GM19395 (cell line): ENCODE measurements at regions not wholly inside any gene's neighbourhood (a gene's known extent, or its start where the extent isn't known, plus 50 kb on each side); places are given as distances from the start of the nearest gene placed in this dataset.
"Not testable (repeated sequence)": the region's sequence is repeated elsewhere in the genome, so short reads cannot be mapped to it uniquely, and the experiment has no call there.

ENCODE experiments used
- ATAC-seq: cut with Tn5 transposase; IDR thresholded peaks from one replicate; pipeline ENCODE4 v1.9.1; 2021; ENCODE audit warnings: mild to moderate bottlenecking, moderate library complexity; ENCODE audit not compliant: unreplicated experiment

- no peak for ATAC-seq
Observed at GRCh38 chr3:62926494-62926893, 51.3 kb upstream of the CADPS start.

- ATAC-seq = no peak
Observed at GRCh38 chr3:62928256-62928655, 53.0 kb upstream of the CADPS start.

- ATAC-seq = no peak
Observed at GRCh38 chr3:62929771-62930170, 54.6 kb upstream of the CADPS start.

DNA sequence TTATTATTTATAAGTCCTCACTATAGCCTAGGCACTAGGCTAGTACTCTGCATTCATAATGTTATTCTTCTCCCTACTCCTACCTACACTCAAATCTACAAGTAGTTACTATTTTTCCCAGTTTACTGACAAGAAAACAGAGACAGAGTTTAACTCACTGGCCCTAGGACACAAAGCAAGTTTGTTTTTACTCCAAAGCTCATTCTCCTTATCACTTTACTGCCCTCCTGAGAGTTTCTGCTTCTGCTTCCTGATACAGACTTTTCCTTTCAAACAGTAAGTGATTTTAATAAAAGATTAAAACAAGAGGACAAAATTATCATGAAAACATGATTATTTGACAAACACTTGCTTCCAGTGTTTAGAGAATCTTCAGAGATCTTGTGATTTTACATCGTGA, 60.6 kb upstream of the CADPS start:
- no peak for ATAC-seq

GRCh38 chr3:62936626-62937254, 61.5 kb upstream of the CADPS start:
- ATAC-seq = no peak

GRCh38 chr3:62938583-62938982, 63.4 kb upstream of the CADPS start:
- ATAC-seq = no peak

DNA sequence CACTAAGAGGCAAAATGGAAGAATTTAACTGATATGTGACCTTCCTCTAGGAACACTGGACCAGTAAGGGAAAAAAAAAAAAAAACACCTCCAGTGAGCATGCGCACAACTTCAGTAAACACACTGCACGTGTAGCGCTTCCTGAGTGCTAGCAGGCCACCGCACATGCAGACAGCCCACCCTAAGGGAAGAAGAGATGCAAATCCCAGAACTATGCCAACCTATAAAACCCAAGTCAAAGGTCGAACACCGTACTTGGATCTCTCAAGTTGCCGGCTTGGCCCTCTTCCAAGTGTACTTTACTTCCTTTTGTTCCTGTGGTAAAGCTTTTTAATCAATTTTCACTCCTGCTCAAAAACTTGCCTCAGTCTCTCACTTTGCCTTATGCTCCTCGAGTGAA, 64.5 kb upstream of the CADPS start:
- ATAC-seq = no peak

DNA sequence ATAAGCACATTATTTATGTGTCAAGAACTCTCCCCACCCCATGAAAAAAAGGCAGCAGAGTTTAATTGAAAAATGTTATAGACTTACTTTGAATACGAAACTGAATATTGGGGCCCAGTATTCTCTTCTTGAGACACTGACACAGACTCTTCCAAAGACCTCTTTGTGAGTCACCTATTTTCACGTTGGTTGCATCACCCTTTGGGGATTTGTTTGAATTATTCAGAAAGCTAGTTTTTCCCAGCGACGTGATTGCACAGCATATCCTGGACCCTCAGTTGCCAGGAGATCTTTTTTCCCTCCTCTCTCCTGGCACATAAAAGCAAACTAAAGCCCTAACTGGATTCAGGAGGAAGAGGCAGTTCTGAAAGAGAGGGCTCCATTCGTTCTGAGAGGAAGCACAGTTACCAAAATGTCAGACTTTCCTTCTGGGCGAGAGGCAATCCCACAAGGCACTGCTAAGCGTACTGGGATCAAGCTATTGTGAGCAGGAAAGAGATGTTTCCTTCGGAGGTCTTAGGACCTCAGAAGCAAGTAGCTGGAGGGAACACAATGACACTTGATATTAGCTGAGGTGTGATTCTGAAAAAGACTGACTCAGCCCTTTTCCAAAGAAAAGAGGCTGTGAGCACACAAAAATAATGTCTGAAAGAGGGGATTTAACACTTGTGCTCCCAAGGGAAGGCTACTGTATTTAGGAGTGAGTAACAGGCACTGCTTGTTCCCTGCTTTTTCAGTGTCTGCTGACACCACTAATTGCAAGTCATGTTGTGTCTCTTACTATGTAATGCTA, 65.8 kb upstream of the CADPS start:
- ATAC-seq = no peak

- ATAC-seq = no peak
Observed at GRCh38 chr3:62942227-62942626, 67.0 kb upstream of the CADPS start.

DNA sequence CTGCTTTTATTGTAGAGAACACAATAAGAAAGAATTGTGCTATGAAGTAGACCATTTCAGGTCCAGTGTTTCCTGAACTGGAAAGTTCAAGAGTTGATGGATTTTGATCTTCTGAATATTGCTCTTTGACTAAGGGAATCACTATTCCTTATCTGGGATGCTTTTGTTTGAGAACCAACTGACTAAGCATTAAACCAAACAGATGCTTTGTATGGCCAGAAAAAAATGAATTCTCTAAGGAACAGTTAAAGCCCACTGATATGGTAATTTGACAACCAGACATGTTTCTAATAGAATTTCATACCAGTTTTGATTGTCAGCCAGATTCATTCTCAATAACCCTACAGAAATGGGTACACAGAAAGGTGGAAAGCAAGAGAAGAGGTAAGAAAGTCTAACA, 67.5 kb upstream of the CADPS start:
- no peak for ATAC-seq

- no peak for ATAC-seq
Observed at GRCh38 chr3:62948921-62949320, 73.7 kb upstream of the CADPS start.

DNA sequence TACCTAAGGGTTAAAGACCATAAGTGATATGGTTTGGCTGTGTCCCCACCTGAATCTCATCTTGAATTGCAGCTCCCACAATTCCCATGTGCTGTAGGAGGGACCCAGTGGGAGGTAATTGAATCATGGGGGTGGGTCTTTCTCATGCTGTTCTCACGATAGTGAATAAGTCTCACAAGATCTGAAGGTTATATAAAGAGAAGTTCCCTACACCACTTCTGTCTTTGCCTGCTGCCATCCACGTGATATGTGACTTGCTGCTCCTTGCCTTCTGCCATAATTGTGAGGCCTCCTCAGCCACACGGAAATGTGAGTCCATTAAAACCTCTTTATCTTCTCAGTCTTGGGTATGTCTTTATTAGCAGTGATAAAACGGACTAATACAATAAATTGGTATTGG, 75.0 kb upstream of the CADPS start:
- ATAC-seq = no peak

GRCh38 chr3:62951037-62951613, 75.9 kb upstream of the CADPS start:
- no peak for ATAC-seq

DNA sequence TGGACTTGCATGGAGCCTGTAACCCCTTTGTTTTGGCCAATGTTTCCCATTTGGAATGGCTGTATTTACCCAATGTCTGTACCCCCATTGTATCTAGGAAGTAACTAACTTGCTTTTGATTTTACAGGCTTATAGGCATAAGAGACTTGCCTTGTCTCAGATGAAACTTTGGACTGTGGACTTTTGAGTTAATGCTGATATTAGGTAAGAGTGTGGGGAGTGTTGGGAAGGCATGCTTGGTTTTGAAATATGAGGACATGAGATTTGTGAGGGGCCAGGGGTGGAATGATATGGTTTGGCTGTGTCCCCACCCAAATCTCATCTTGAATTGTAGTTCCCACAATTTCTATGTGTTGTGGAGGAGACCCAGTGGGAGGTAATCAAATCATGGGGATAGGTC, 76.7 kb upstream of the CADPS start:
- ATAC-seq = not testable (repeated sequence)

GRCh38 chr3:62954580-62954979, 79.4 kb upstream of the CADPS start:
- peak; percentile 89 for ATAC-seq

DNA sequence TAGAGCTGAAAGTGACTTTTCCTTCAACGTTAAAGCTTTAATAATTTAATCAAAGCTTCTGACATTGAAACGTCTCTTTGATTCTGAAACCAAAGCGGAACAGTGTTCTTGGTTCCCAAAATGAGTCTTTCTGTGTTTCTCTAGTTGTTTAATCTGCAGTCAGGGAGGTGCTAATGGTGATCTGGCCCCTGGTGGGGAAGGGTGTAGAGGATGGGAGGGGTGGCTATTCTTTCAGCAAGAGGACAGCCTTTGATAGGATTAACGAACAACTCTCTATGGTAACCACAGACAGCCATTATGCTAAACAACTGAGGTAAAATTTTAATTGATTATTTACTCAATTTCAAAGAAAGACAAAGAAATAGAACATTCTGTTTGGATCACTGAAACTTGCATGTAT, 79.9 kb upstream of the CADPS start:
- no peak for ATAC-seq

- no peak for ATAC-seq
Observed at GRCh38 chr3:62956411-62956810, 81.2 kb upstream of the CADPS start.

GRCh38 chr3:62961874-62962556, 86.8 kb upstream of the CADPS start:
- no peak for ATAC-seq

GRCh38 chr3:62962714-62963113, 87.5 kb upstream of the CADPS start:
- ATAC-seq = no peak

DNA sequence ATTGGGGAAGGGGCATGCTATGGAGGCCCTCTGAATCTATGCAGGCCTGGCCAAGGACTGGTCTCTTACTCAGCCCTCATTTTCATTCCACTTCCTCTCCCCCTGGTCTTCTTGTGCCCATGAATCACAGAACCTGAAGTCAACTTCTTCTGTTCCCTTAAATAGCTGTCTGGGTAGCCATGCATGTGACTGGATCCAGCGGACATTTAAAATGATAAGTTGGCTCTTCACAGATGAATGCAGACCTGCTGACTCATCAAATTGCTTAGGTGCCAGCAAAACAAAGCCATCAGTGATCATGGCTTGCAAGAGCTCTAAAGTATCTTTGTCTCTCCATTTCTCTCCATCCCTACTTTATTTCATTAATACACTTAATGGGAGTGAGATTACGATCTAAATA, 90.1 kb upstream of the CADPS start:
- no peak for ATAC-seq

DNA sequence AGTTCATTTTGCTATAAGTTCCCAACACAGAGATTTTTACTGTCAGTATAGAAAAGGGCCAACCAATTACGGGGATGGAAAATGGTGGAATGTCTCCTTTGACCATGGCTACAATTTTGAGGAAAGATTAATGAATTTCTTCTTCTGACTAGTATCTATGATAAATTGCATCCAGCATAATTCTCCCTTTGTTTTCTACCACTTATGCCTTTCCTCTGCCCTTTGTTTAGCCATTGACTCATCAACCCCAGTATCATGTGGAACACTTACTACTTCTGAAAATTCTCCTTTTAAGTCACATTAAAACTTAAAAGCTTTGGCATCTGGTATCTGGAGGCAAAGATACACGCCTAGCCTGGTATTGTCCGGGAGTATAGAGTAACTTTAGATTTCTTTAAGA, 92.9 kb upstream of the CADPS start:
- no peak for ATAC-seq

GRCh38 chr3:62970648-62971047, 95.4 kb upstream of the CADPS start:
- ATAC-seq = no peak
